IPS-15b (cell line): ENCODE measurements at regions not wholly inside any gene's neighbourhood (a gene's known extent, or its start where the extent isn't known, plus 50 kb on each side); places are given as distances from the start of the nearest gene placed in this dataset.

Experiments
- H3K27me3 ChIP-seq: one replicate; pipeline ENCODE4 v1.6.1; 2013; ENCODE audit warnings: low read length; ENCODE audit not compliant: control insufficient read depth, insufficient read depth
- H3K36me3 ChIP-seq: one replicate; pipeline ENCODE4 v1.6.1; 2013; ENCODE audit warnings: low read length; ENCODE audit not compliant: control insufficient read depth, insufficient read depth
- H3K4me1 ChIP-seq: one replicate; pipeline ENCODE4 v1.6.1; 2013; ENCODE audit warnings: mild to moderate bottlenecking, low read length; ENCODE audit not compliant: control insufficient read depth, insufficient read depth
- H3K4me3 ChIP-seq: one replicate; pipeline ENCODE4 v1.5.1; 2013; ENCODE audit warnings: low read depth, low read length
- H3K9ac ChIP-seq: one replicate; pipeline ENCODE4 v1.6.1; 2013; ENCODE audit warnings: low read depth, mild to moderate bottlenecking, low read length
- H3K9me3 ChIP-seq: one replicate; pipeline ENCODE4 v1.6.1; 2013; ENCODE audit warnings: mild to moderate bottlenecking, low read length; ENCODE audit not compliant: control insufficient read depth, insufficient read depth

DNA sequence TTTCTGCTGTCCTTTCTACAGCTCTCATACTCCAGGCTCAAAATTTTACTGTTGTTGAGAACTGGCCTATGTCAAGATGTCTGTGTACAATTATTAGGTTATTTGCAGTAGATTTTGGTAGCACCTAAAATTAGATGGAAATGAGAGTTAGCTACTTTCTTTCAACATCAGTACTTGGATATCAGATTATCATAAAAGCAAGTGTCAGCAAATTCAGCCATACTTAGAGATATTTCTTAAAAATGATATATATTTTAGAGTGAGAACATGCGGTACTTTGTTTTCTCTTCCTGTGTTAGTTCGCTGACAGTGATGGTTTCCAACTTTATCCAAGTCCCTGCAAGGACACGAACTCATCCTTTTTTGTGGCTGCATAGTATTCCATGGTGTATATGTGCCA, 351.8 kb upstream of the LRRC7 start:
- H3K4me3 ChIP-seq = no peak overlapping the region
- H3K9ac ChIP-seq = no peak overlapping the region
- H3K9me3 ChIP-seq = no peaks in the 10 kb centered on the region
- no peaks in the 10 kb centered on the region for H3K36me3 ChIP-seq
- H3K4me1 ChIP-seq = no peaks in the 10 kb centered on the region
- no peaks in the 10 kb centered on the region for H3K27me3 ChIP-seq

DNA sequence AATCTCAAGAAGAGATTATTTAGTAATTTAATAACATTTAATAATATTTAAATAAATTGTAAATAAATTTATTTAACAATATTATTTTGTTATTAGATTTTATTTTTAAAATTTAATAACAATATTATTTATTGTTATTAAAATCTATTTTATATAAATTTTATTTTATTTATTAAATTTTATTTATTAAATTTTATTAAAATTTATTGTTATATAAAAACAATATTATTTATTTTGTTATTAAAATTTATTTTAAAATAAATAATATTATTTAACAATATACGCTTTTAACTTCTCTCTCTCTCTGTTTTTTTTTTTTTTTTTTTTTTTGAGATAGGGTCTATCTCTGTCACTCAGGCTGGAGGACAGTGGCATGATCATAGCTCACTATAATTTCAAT, 347.1 kb upstream of the LRRC7 start:
- Histone ChIP-seq H3K4me1 (no peaks in the 10 kb centered on the region), H3K36me3 (no peaks in the 10 kb centered on the region), H3K9me3 (no peaks in the 10 kb centered on the region), H3K27me3 (no peaks in the 10 kb centered on the region), H3K9ac (no peak overlapping the region), H3K4me3 (no peak overlapping the region)

DNA sequence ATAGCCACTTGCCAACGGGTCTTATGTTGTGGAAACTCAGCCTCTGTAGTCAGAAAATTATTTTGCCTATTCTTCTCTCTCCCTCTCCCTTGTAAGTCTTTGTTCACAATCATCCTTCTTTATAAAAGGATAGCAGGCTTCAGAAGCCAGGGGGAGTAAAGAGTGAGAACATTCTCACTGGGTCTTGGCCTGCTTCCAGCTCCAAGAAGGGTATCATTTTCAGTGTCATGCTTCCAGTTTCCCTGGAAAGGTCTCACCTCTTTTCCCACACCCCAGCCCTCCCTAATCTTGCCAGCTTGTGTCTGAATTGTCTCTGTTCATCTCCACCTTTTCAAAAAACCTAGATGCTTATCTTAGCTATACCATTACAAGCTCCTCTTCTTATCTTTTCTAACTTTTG, 346.2 kb upstream of the LRRC7 start:
- Histone ChIP-seq H3K4me1 (no peaks in the 10 kb centered on the region), H3K9me3 (no peaks in the 10 kb centered on the region), H3K9ac (no peak overlapping the region), H3K36me3 (no peaks in the 10 kb centered on the region), H3K27me3 (no peaks in the 10 kb centered on the region), H3K4me3 (no peak overlapping the region)

DNA sequence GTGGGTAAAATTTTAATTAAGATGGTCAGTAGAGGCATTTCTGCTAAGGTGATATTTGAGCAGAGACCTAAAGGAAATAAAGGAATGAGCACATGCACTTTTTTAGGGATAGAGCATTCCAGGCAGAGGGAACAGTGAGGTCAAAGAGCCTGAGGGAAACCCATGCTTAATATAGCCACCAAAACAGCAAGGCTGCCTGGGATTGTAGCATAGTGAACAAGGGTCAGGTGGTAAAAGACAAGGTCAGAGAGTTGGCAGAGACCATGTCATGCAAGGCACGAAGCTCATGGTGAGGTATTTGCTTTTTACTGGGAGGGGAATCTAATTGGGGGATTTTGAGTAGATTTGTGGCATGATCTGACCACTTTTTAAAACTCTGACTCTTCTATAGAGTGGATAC, 344.6 kb upstream of the LRRC7 start:
- Histone ChIP-seq H3K4me1 (no peaks in the 10 kb centered on the region), H3K4me3 (no peak overlapping the region), H3K9me3 (no peaks in the 10 kb centered on the region), H3K27me3 (no peaks in the 10 kb centered on the region), H3K9ac (no peak overlapping the region), H3K36me3 (no peaks in the 10 kb centered on the region)

GRCh38 chr1:69228501-69228900, 339.2 kb upstream of the LRRC7 start:
- H3K4me1 ChIP-seq = peaks cover 5% of the 10 kb centered on the region
- no peaks in the 10 kb centered on the region for H3K27me3 ChIP-seq
- H3K4me3 ChIP-seq = no peak overlapping the region
- H3K36me3 ChIP-seq = no peaks in the 10 kb centered on the region
- H3K9ac ChIP-seq = no peak overlapping the region
- H3K9me3 ChIP-seq = no peaks in the 10 kb centered on the region

DNA sequence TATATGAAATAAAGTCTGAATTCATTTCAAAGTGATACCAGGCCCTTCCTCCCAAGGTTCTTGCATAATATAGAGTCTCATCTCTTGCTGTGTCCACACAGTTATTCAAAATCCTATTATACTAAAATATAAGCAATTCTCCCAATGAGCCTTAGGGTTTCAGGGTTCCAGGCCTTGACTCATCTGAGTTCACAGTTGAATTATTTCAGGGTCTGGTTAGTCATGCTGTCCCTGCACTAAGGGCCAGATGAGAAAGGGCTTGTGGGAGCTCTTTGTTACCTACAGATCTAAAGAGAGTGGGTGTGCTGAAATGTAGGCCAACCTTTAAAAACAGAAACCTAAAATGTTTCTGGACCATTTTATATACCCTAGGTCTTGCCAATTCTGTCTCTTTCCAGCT, 337.5 kb upstream of the LRRC7 start:
- Histone ChIP-seq H3K27me3 (no peaks in the 10 kb centered on the region), H3K4me3 (no peak overlapping the region)

GRCh38 chr1:69233463-69233862, 334.3 kb upstream of the LRRC7 start:
- Histone ChIP-seq H3K27me3 (no peaks in the 10 kb centered on the region), H3K4me1 (peaks cover 9% of the 10 kb centered on the region), H3K9me3 (no peaks in the 10 kb centered on the region), H3K4me3 (no peak overlapping the region), H3K9ac (no peak overlapping the region), H3K36me3 (no peaks in the 10 kb centered on the region)

More for the DNA sequence above, 337.5 kb upstream of the LRRC7 start:
- no peaks in the 10 kb centered on the region for H3K36me3 ChIP-seq
- no peak overlapping the region for H3K9ac ChIP-seq
- H3K9me3 ChIP-seq = no peaks in the 10 kb centered on the region
- peaks cover 9% of the 10 kb centered on the region for H3K4me1 ChIP-seq

- H3K27me3 ChIP-seq = no peaks in the 10 kb centered on the region
- H3K4me3 ChIP-seq = no peak overlapping the region
- H3K4me1 ChIP-seq = peaks cover 13% of the 10 kb centered on the region
- H3K9ac ChIP-seq = no peak overlapping the region
- no peaks in the 10 kb centered on the region for H3K9me3 ChIP-seq
- no peaks in the 10 kb centered on the region for H3K36me3 ChIP-seq
Measured at GRCh38 chr1:69244211-69244610, 323.5 kb upstream of the LRRC7 start.

DNA sequence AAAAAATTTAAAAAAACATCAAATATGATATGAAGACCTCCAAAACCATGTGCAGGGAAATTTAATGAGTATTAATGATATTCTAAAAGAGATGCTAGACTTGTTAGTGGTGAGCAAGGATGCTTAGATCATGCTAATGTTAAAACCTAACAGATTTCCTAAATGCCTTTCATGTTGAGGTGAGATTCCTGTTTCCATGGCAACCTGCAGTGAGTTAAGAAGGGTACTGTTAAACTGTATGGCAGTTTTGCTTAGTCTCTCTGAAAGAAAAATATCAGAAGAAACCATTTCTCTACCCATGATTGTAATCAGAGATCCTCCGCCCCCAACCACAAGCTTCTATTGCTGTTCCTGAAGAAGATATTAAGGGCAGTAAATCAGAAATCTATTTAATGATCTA, 321.6 kb upstream of the LRRC7 start:
- Histone ChIP-seq H3K4me3 (no peak overlapping the region), H3K9ac (no peak overlapping the region), H3K36me3 (no peaks in the 10 kb centered on the region), H3K4me1 (peaks cover 13% of the 10 kb centered on the region), H3K9me3 (no peaks in the 10 kb centered on the region), H3K27me3 (no peaks in the 10 kb centered on the region)

GRCh38 chr1:69246710-69247109, 321.0 kb upstream of the LRRC7 start:
- no peak overlapping the region for H3K4me3 ChIP-seq
- H3K9me3 ChIP-seq = no peaks in the 10 kb centered on the region

DNA sequence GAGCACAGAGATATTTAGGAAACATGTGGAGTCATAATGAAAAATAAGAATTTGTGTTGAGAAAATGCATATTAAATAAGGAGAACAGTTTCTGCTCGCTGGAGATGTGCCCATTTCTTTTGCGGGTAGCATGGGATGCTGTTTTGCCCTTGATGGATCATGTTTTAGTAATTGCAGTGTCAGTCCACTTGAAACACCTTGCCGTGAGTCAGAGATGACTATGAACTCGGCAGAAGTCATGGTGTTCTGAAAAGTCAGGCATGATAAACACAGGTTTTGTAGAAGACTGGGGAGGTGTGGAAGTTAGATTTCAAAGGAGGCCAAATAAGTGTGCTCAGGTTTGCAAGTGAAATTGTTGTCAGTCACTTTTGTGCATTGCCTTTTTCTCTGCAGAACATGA, 315.0 kb upstream of the LRRC7 start:
- no peaks in the 10 kb centered on the region for H3K4me1 ChIP-seq
- no peak overlapping the region for H3K9ac ChIP-seq
- H3K27me3 ChIP-seq = no peaks in the 10 kb centered on the region
- H3K9me3 ChIP-seq = no peaks in the 10 kb centered on the region
- H3K4me3 ChIP-seq = no peak overlapping the region
- no peaks in the 10 kb centered on the region for H3K36me3 ChIP-seq

More at GRCh38 chr1:69246710-69247109, 321.0 kb upstream of the LRRC7 start:
- Histone ChIP-seq H3K36me3 (no peaks in the 10 kb centered on the region), H3K4me1 (peaks cover 13% of the 10 kb centered on the region), H3K9ac (no peak overlapping the region), H3K27me3 (no peaks in the 10 kb centered on the region)

GRCh38 chr1:69256036-69256435, 311.7 kb upstream of the LRRC7 start:
- Histone ChIP-seq H3K27me3 (no peaks in the 10 kb centered on the region), H3K9ac (no peak overlapping the region), H3K36me3 (no peaks in the 10 kb centered on the region), H3K4me1 (no peaks in the 10 kb centered on the region), H3K4me3 (no peak overlapping the region), H3K9me3 (no peaks in the 10 kb centered on the region)

- H3K9me3 ChIP-seq = no peaks in the 10 kb centered on the region
- no peaks in the 10 kb centered on the region for H3K36me3 ChIP-seq
- no peaks in the 10 kb centered on the region for H3K27me3 ChIP-seq
- H3K4me1 ChIP-seq = no peaks in the 10 kb centered on the region
- no peak overlapping the region for H3K4me3 ChIP-seq
- H3K9ac ChIP-seq = no peak overlapping the region
Measured at GRCh38 chr1:69258842-69259241, 308.9 kb upstream of the LRRC7 start.
